HG03520 (cell line): ENCODE measurements at regions not wholly inside any gene's neighbourhood (a gene's known extent, or its start where the extent isn't known, plus 50 kb on each side); places are given as distances from the start of the nearest gene placed in this dataset.

Source experiments
- ATAC-seq: cut with Tn5 transposase; IDR thresholded peaks from one replicate; pipeline ENCODE4 v1.9.1; 2021; ENCODE audit warnings: mild to moderate bottlenecking, moderate library complexity; ENCODE audit not compliant: unreplicated experiment

GRCh38 chr20:11032611-11033010 lies 358.8 kb upstream of the JAG1 start:
- no peak for ATAC-seq

DNA sequence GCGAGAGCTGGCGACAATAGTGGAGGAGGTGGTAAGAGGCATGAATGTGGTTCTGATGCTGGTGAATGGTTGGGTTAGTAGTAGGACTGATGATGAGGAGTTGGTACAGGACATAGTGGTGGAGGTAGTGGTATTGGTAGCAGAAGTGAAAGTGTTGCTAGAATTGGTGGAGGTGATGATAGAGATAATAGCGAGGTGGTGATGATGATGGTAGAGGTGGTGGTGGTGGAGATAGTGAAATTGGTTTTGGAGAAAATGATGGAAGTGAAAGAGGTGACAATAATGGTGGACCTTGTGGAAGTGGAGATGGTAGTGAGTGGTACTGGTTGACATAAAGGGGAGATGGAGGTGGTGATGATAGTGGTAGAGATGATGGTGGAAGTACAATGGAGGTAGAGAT lies 360.2 kb upstream of the JAG1 start:
- ATAC-seq: no peak

GRCh38 chr20:11035211-11035610 lies 361.4 kb upstream of the JAG1 start:
- no peak for ATAC-seq

DNA sequence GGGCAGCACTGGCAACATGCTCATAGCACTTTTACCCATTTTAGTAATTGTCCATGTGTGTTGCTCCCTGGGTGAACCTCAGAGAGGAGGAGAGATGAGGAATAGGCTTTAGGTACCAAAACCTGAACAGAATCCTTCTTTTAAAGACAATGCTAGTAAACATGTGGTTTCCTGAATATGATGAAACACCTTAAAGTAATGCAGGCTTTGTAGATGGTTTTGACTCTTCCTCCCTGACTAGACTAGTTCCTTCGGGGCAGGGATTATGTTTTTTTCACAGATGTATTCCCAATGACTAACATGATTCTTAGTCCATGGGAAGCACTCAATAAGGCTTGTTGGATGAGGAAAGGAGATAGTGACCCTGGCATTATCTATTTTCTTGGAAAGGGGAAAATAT lies 367.6 kb upstream of the JAG1 start:
- ATAC-seq: no peak

GRCh38 chr20:11043001-11043400 lies 369.2 kb upstream of the JAG1 start:
- no peak for ATAC-seq

DNA sequence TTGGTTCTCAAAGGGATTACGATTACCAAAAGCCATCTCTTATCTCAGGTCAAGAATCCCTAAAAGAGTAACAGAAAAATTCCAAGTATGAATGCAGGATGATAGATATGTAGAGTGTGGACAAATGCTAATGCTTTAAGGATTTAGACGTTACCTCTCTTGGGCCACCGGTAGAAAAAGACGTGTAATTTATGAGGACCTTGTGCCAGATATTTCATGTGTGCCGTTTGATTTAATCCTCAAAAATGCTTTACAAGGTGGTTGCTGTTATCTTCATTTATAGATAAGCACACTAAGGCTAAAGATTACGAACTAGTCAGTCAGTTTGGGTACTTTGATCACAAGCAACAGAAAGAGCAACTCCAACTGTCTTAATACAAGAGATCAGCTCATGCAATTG lies 370.8 kb upstream of the JAG1 start:
- ATAC-seq: no peak

DNA sequence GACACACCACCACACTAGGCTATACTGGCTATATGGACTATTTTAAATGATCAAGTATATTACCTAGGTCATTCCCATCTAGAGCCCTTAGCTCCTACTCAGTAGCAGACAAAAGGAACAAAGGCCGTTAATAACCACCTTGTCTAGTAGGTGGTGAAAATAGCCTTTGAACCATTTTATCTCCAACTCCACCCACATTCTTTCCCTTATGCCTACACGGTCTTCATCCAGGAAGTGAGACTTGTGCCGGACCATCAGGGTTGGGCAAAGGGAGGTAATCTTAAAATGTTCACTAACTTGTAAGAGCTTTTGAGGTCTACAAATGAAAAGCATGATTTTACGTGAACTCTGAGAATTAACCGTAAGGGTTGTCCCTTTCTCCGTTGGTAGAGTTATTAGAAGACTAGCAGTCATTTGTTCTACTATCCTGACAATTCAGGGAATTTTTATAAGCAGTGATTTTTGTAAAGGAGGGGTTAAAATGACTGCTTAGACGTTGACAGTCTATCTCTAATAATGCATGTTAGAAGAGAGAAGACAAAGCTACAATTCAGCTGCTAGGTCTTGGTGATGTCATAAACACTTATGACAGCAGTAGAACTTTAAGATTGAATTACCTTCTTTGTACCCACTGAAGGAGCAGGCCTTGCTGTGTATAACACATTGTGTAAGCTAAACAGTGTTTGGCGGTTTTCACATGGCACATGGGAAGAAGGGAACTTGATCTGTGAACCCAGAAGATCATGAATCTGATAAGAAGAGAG lies 371.8 kb upstream of the JAG1 start:
- no peak for ATAC-seq

DNA sequence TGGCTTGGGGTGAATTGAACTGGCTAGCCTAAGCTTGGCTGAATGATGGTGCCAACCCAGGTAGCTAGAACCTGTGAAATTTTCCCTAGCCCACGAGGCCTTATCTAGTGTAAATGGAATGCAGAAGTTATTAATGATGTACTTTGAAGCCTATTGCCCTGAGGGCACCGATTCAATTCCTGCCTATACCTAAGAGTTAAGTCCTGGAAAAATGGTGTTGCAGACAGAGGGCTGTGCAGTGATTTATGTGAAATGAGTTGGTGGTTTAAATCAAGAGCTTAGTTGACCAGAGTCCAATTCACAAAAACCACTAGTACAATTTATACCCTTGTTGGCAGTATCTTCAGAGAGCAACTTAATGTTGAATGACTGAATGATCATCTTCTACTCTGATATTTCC lies 373.8 kb upstream of the JAG1 start:
- no peak for ATAC-seq

DNA sequence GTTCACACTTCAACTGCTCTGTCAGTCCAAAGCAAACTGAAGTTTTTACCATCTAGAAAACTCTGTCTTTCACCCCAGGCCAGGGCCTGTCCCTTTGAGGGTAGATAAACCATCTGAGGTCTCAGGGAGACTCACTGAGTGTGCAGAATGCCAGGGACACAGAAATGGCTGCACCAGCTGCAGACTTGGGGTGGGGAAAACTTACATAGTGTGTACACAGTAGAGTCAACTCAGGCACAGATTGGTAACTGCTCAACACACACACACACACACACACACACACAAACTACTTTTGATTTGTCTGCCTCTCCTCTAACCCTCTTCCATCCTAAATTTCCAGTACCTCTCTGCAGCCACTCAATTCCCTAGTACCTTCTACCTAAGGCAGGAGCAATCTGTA lies 374.9 kb upstream of the JAG1 start:
- no peak for ATAC-seq

GRCh38 chr20:11050350-11050749 lies 376.6 kb upstream of the JAG1 start:
- ATAC-seq: no peak

- no peak for ATAC-seq
These were observed 377.3 kb upstream of the JAG1 start for GRCh38 chr20:11051136-11051535.

GRCh38 chr20:11053310-11053709 lies 379.5 kb upstream of the JAG1 start:
- ATAC-seq: no peak

- no peak for ATAC-seq
These were observed 380.6 kb upstream of the JAG1 start for GRCh38 chr20:11054266-11054993.

DNA sequence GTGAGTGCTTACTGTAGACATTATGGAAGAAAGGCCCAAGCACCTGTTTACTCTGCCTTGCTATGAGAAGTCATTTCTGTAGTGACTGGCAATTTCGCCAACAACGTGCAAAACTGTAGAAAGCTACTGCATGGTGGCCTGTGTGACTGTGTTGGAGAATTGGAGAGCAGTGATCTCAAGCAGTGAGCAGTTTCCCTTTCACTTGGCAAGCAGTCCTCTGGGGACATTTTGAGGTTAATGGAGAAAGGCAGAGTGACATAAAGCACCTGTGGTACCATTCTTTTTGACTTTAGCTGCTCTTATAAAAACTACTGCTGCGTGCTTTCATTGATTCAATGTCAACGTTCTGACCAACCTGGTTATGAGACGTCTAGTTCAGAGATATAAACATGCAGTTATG lies 382.6 kb upstream of the JAG1 start:
- no peak for ATAC-seq

- ATAC-seq: no peak
These were observed 383.8 kb upstream of the JAG1 start for GRCh38 chr20:11057624-11058023.

- no peak for ATAC-seq
These were observed 385.9 kb upstream of the JAG1 start for GRCh38 chr20:11059659-11060058.

- no peak for ATAC-seq
These were observed 386.8 kb upstream of the JAG1 start for GRCh38 chr20:11060423-11061185.

- ATAC-seq: no peak
These were observed 389.6 kb upstream of the JAG1 start for GRCh38 chr20:11063444-11063843.

DNA sequence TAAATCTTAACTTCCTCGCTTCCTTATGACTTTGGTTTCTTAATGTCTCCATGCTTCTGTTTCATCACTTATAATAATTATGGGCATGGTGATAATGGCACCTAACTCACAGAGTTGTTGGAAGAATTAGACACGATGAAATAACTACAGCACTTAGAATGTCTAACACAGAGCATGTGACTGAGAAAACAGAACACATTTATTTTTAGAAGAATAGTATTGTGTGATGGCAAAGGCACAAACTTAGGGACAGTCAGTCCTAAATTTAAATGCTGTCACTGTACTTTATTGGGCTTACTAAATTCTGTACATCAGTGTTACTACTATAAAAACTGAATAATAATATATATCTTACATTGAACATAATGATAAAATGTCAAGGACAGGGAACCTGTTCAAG lies 391.1 kb upstream of the JAG1 start:
- no peak for ATAC-seq

- no peak for ATAC-seq
These were observed 393.6 kb upstream of the JAG1 start for GRCh38 chr20:11067359-11067758.

DNA sequence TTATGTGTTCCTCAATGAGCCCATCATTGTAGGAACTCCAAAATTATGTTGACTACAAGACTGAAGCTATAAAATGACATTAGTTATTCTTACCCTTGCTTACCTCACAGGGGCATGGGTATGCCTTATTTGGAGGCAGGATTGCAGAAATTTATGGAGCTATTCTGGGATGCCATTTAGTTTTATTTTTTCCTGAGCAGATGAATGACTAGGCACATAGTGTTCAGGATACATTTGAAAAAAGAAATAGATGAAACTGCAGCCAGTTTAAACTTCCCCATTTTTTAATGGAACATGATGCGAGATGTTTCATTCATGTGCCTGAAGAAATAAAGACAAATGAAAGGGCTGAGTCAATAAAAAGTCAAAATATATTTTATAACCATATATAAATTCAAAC lies 399.2 kb upstream of the JAG1 start:
- no peak for ATAC-seq
